Stimulated activated CD8-positive, alpha-beta memory T cell treated with anti-CD3 and anti-CD28 coated beads, Interleukin-7, amount 100 ng/mL, for 4 hours (primary cell): ENCODE measurements at regions not wholly inside any gene's neighbourhood (a gene's known extent, or its start where the extent isn't known, plus 50 kb on each side); places are given as distances from the start of the nearest gene placed in this dataset.
A peak's percentile ranks its signal among the peaks of the same experiment; 100 is the strongest.

ENCODE experiments used
- DNase-seq, 2 donors: peaks; one replicate each; pipeline ENCODE4 v3.0.0-alpha.2; 2020; ENCODE audit warnings: low read depth in 2 of 2

- DNase-seq, result no peak
These were observed 110.8 kb downstream of the ZIC5 start for GRCh38 chr13:99860745-99861144.

- DNase-seq, result peak; percentile 18 to 42
These were observed 112.1 kb downstream of the ZIC5 start for GRCh38 chr13:99859178-99860177.

GRCh38 chr13:99857738-99858137 is 113.8 kb downstream of the ZIC5 start:
- no peak for DNase-seq

- no peak for DNase-seq
These were observed 115.8 kb downstream of the ZIC5 start for GRCh38 chr13:99855526-99856420.

GRCh38 chr13:99854366-99854765 is 117.2 kb downstream of the ZIC5 start:
- no peak for DNase-seq

- DNase-seq, result no peak
These were observed 124.2 kb downstream of the ZIC5 start for GRCh38 chr13:99847318-99847750.

GRCh38 chr13:99845161-99845874 is 126.2 kb downstream of the ZIC5 start:
- DNase-seq, result no peak

GRCh38 chr13:99844421-99844820 is 127.1 kb downstream of the ZIC5 start:
- DNase-seq, result no peak

GRCh38 chr13:99843872-99844271 is 127.7 kb downstream of the ZIC5 start:
- no peak for DNase-seq

- DNase-seq, result no peak
These were observed 129.2 kb downstream of the ZIC5 start for GRCh38 chr13:99842405-99842804.

GRCh38 chr13:99836291-99836690 is 135.3 kb downstream of the ZIC5 start:
- DNase-seq, result no peak

- no peak for DNase-seq
These were observed 136.1 kb downstream of the ZIC5 start for GRCh38 chr13:99835442-99835841.

GRCh38 chr13:99834246-99834645 is 137.3 kb downstream of the ZIC5 start:
- DNase-seq, result no peak

- DNase-seq, result no peak
These were observed 139.2 kb downstream of the ZIC5 start for GRCh38 chr13:99832347-99832746.

- no peak for DNase-seq
These were observed 140.6 kb downstream of the ZIC5 start for GRCh38 chr13:99830931-99831330.

- no peak for DNase-seq
These were observed 141.9 kb downstream of the ZIC5 start for GRCh38 chr13:99829593-99830239.

GRCh38 chr13:99829161-99829560 is 142.4 kb downstream of the ZIC5 start:
- DNase-seq, result no peak

- DNase-seq, result no peak
These were observed 142.8 kb downstream of the ZIC5 start for GRCh38 chr13:99828735-99829134.

- DNase-seq, result no peak
These were observed 143.4 kb downstream of the ZIC5 start for GRCh38 chr13:99828123-99828522.

GRCh38 chr13:99827011-99827772 is 144.4 kb downstream of the ZIC5 start:
- no peak for DNase-seq
